ENCODE measurements at regions not wholly inside any gene's neighbourhood (a gene's known extent, or its start where the extent isn't known, plus 50 kb on each side); places are given as distances from the start of the nearest gene placed in this dataset.
"Not testable (repeated sequence)": the region's sequence is repeated elsewhere in the genome, so short reads cannot be mapped to it uniquely, and the experiment has no call there.

GRCh38 chr3:34678575-34678974 lies 880.1 kb downstream of the PDCD6IP start:
- DNase-seq, result no peak

GRCh38 chr3:34679055-34679454 lies 880.6 kb downstream of the PDCD6IP start:
- not testable (repeated sequence) for DNase-seq

- DNase-seq, result peak; percentile 64
Measured at GRCh38 chr3:34683851-34684250, 885.4 kb downstream of the PDCD6IP start.

GRCh38 chr3:34686541-34686940 lies 888.1 kb downstream of the PDCD6IP start:
- no peak for DNase-seq

- DNase-seq, result no peak
Measured at GRCh38 chr3:34687671-34688070, 889.2 kb downstream of the PDCD6IP start.

GRCh38 chr3:34696831-34697230 lies 898.4 kb downstream of the PDCD6IP start:
- no peak for DNase-seq

- DNase-seq, result no peak
Measured at GRCh38 chr3:34703053-34703452, 904.6 kb downstream of the PDCD6IP start.

- no peak for DNase-seq
Measured at GRCh38 chr3:34724916-34725499, 914.3 kb upstream of the ARPP21 start.

GRCh38 chr3:34725774-34726173 lies 913.6 kb upstream of the ARPP21 start:
- no peak for DNase-seq

- no peak for DNase-seq
Measured at GRCh38 chr3:34727700-34728099, 911.6 kb upstream of the ARPP21 start.

GRCh38 chr3:34742151-34742550 lies 897.2 kb upstream of the ARPP21 start:
- no peak for DNase-seq

GRCh38 chr3:34758630-34759261 lies 880.6 kb upstream of the ARPP21 start:
- no peak for DNase-seq

- no peak for DNase-seq
Measured at GRCh38 chr3:34777386-34777785, 861.9 kb upstream of the ARPP21 start.

GRCh38 chr3:34779092-34779491 lies 860.2 kb upstream of the ARPP21 start:
- no peak for DNase-seq

- DNase-seq, result no peak
Measured at GRCh38 chr3:34780294-34780693, 859.0 kb upstream of the ARPP21 start.

GRCh38 chr3:34780973-34781372 lies 858.4 kb upstream of the ARPP21 start:
- peak; percentile 35 for DNase-seq

GRCh38 chr3:34782871-34783270 lies 856.5 kb upstream of the ARPP21 start:
- peak; percentile 22 for DNase-seq

GRCh38 chr3:34783876-34784275 lies 855.4 kb upstream of the ARPP21 start:
- peak; percentile 54 for DNase-seq

- DNase-seq, result peak; percentile 37
Measured at GRCh38 chr3:34793057-34793456, 846.3 kb upstream of the ARPP21 start.

GRCh38 chr3:34807611-34808010 lies 831.7 kb upstream of the ARPP21 start:
- no peak for DNase-seq

- no peak for DNase-seq
Measured at GRCh38 chr3:34808287-34808686, 831.0 kb upstream of the ARPP21 start.

GRCh38 chr3:34828847-34829246 lies 810.5 kb upstream of the ARPP21 start:
- DNase-seq, result no peak

GRCh38 chr3:34832865-34833508 lies 806.3 kb upstream of the ARPP21 start:
- DNase-seq, result no peak
